ENCODE measurements at regions not wholly inside any gene's neighbourhood (a gene's known extent, or its start where the extent isn't known, plus 50 kb on each side); places are given as distances from the start of the nearest gene placed in this dataset.

GRCh38 chr4:171017593-171017992 is 795.6 kb upstream of the GALNTL6 start:
- no peak overlapping the region for H3K4me2 ChIP-seq (ENCODE audit: control insufficient read depth, extremely low read depth, insufficient read depth, low read depth, low read length)
- no peaks in the 10 kb centered on the region for H3K9me3 ChIP-seq (ENCODE audit: control insufficient read depth, low read depth, low read length)
- no peak overlapping the region for H2AFZ ChIP-seq (ENCODE audit: control insufficient read depth, low read length)
- dilution Hi-C loops (cut with MboI; ENCODE audit: extremely low pct_ligation_motif_present, low sequenced_read_pairs), result no loop called here
- no peaks in the 10 kb centered on the region for H3K27me3 ChIP-seq (ENCODE audit: control insufficient read depth, extremely low read depth, insufficient read depth, low read length)
- no peak for DNase-seq (ENCODE audit: low read depth, low spot score)
- no peaks in the 10 kb centered on the region for H3K36me3 ChIP-seq (ENCODE audit: control insufficient read depth in 2 of 2, extremely low read depth in 1 of 2, insufficient read depth in 2 of 2, low read length in 2 of 2)
- FAIRE-seq, result no peak
- H3K9ac ChIP-seq (ENCODE audit: control insufficient read depth, extremely low read depth, insufficient read depth, low read length), result no peak overlapping the region
- H3K4me3 ChIP-seq (ENCODE audit: control insufficient read depth in 2 of 3, extremely low read depth in 1 of 3, insufficient read depth in 2 of 3, low read depth in 1 of 3, low read length in 3 of 3), result no peak overlapping the region
- no peaks in the 10 kb centered on the region for H3K79me2 ChIP-seq (ENCODE audit: control insufficient read depth, insufficient read depth, low read length)
- no peaks in the 10 kb centered on the region for H4K20me1 ChIP-seq (ENCODE audit: control insufficient read depth, extremely low read depth, insufficient read depth, low read length)
- H3K4me1 ChIP-seq (ENCODE audit: control insufficient read depth, extremely low read depth, insufficient read depth, low read length), result no peaks in the 10 kb centered on the region
- H3K27ac ChIP-seq (ENCODE audit: control insufficient read depth, insufficient read depth, low read length), result no peak overlapping the region
- no peak for TF ChIP-seq CTCF (optimal IDR thresholded peaks at IDR 0.05 in 1 of 3, IDR thresholded peaks at IDR 0.05 in 1 of 3, conservative IDR thresholded peaks at IDR 0.05 in 1 of 3; ENCODE audit: extremely low read depth in 1 of 3, insufficient read depth in 2 of 3, low read length in 3 of 3)
- no peak for TF ChIP-seq EZH2 (IDR thresholded peaks at IDR 0.05; ENCODE audit: low read length)
- H3K9me1 ChIP-seq (ENCODE audit: control insufficient read depth, extremely low read depth, insufficient read depth, low read length), result no peaks in the 10 kb centered on the region

GRCh38 chr4:171016145-171016544 is 797.1 kb upstream of the GALNTL6 start:
- no peaks in the 10 kb centered on the region for H3K9me1 ChIP-seq (ENCODE audit: control insufficient read depth, extremely low read depth, insufficient read depth, low read length)
- no peaks in the 10 kb centered on the region for H3K9me3 ChIP-seq (ENCODE audit: control insufficient read depth, low read depth, low read length)
- H2AFZ ChIP-seq (ENCODE audit: control insufficient read depth, low read length), result no peak overlapping the region
- dilution Hi-C loops (cut with MboI; ENCODE audit: extremely low pct_ligation_motif_present, low sequenced_read_pairs), result no loop called here
- no peak overlapping the region for H3K27ac ChIP-seq (ENCODE audit: control insufficient read depth, insufficient read depth, low read length)
- no peak overlapping the region for H3K4me3 ChIP-seq (ENCODE audit: control insufficient read depth in 2 of 3, extremely low read depth in 1 of 3, insufficient read depth in 2 of 3, low read depth in 1 of 3, low read length in 3 of 3)
- no peak overlapping the region for H3K4me2 ChIP-seq (ENCODE audit: control insufficient read depth, extremely low read depth, insufficient read depth, low read depth, low read length)
- H3K4me1 ChIP-seq (ENCODE audit: control insufficient read depth, extremely low read depth, insufficient read depth, low read length), result no peaks in the 10 kb centered on the region
- H3K36me3 ChIP-seq (ENCODE audit: control insufficient read depth in 2 of 2, extremely low read depth in 1 of 2, insufficient read depth in 2 of 2, low read length in 2 of 2), result no peaks in the 10 kb centered on the region
- no peak for DNase-seq (ENCODE audit: low read depth, low spot score)
- H3K79me2 ChIP-seq (ENCODE audit: control insufficient read depth, insufficient read depth, low read length), result no peaks in the 10 kb centered on the region
- no peaks in the 10 kb centered on the region for H3K27me3 ChIP-seq (ENCODE audit: control insufficient read depth, extremely low read depth, insufficient read depth, low read length)
- TF ChIP-seq CTCF (optimal IDR thresholded peaks at IDR 0.05 in 1 of 3, IDR thresholded peaks at IDR 0.05 in 1 of 3, conservative IDR thresholded peaks at IDR 0.05 in 1 of 3; ENCODE audit: extremely low read depth in 1 of 3, insufficient read depth in 2 of 3, low read length in 3 of 3) (no peak), EZH2 (IDR thresholded peaks at IDR 0.05; ENCODE audit: low read length) (no peak)
- FAIRE-seq, result no peak
- H3K9ac ChIP-seq (ENCODE audit: control insufficient read depth, extremely low read depth, insufficient read depth, low read length), result no peak overlapping the region
- no peaks in the 10 kb centered on the region for H4K20me1 ChIP-seq (ENCODE audit: control insufficient read depth, extremely low read depth, insufficient read depth, low read length)
